ENCODE measurements at regions not wholly inside any gene's neighbourhood (a gene's known extent, or its start where the extent isn't known, plus 50 kb on each side); places are given as distances from the start of the nearest gene placed in this dataset.

DNA sequence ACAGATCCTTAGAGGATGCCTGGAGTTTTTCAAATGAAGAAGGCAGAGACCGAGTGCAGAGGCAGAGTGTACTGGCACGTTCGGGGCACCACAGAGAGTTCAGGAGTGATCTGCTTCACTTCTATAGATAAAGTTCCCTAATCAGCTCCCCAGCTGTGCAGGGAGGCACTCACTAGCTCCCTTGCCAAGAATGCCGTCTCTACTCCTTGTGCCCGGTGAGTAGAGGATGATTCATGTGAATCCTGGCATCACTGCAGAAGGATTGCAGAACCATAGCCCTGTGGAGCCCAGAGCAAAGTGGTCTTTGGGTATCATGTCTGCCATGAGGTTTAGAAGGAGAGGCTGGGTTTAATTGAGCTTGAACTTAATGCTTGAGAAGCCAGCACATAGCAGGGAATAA is 510.1 kb upstream of the RAB6C start:
- Histone ChIP-seq H3K36me3 (ENCODE audit: control insufficient read depth in 2 of 2, extremely low read depth in 1 of 2, insufficient read depth in 2 of 2, low read length in 2 of 2) (no peaks in the 10 kb centered on the region), H3K27me3 (ENCODE audit: control insufficient read depth, extremely low read depth, insufficient read depth, low read length) (no peaks in the 10 kb centered on the region), H2AFZ (ENCODE audit: control insufficient read depth, low read length) (no peak overlapping the region), H3K27ac (ENCODE audit: control insufficient read depth, insufficient read depth, low read length) (no peak overlapping the region), H3K79me2 (ENCODE audit: control insufficient read depth, insufficient read depth, low read length) (no peaks in the 10 kb centered on the region), H3K4me3 (ENCODE audit: control insufficient read depth in 2 of 3, extremely low read depth in 1 of 3, insufficient read depth in 2 of 3, low read depth in 1 of 3, low read length in 3 of 3) (no peak overlapping the region), H3K4me1 (ENCODE audit: control insufficient read depth, extremely low read depth, insufficient read depth, low read length) (no peaks in the 10 kb centered on the region), H3K9me1 (ENCODE audit: control insufficient read depth, extremely low read depth, insufficient read depth, low read length) (no peaks in the 10 kb centered on the region), H3K9me3 (ENCODE audit: control insufficient read depth, low read depth, low read length) (no peaks in the 10 kb centered on the region), H3K4me2 (ENCODE audit: control insufficient read depth, extremely low read depth, insufficient read depth, low read depth, low read length) (no peak overlapping the region), H4K20me1 (ENCODE audit: control insufficient read depth, extremely low read depth, insufficient read depth, low read length) (no peaks in the 10 kb centered on the region), H3K9ac (ENCODE audit: control insufficient read depth, extremely low read depth, insufficient read depth, low read length) (no peak overlapping the region)
- TF ChIP-seq EZH2 (IDR thresholded peaks at IDR 0.05; ENCODE audit: low read length) = no peak
- TF ChIP-seq, protein P1, sequence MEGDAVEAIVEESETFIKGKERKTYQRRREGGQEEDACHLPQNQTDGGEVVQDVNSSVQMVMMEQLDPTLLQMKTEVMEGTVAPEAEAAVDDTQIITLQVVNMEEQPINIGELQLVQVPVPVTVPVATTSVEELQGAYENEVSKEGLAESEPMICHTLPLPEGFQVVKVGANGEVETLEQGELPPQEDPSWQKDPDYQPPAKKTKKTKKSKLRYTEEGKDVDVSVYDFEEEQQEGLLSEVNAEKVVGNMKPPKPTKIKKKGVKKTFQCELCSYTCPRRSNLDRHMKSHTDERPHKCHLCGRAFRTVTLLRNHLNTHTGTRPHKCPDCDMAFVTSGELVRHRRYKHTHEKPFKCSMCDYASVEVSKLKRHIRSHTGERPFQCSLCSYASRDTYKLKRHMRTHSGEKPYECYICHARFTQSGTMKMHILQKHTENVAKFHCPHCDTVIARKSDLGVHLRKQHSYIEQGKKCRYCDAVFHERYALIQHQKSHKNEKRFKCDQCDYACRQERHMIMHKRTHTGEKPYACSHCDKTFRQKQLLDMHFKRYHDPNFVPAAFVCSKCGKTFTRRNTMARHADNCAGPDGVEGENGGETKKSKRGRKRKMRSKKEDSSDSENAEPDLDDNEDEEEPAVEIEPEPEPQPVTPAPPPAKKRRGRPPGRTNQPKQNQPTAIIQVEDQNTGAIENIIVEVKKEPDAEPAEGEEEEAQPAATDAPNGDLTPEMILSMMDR (optimal IDR thresholded peaks at IDR 0.05 in 1 of 3, IDR thresholded peaks at IDR 0.05 in 1 of 3, conservative IDR thresholded peaks at IDR 0.05 in 1 of 3; ENCODE audit: extremely low read depth in 1 of 3, insufficient read depth in 2 of 3, low read length in 3 of 3) = no peak
- dilution Hi-C loops (cut with MboI; ENCODE audit: extremely low pct_ligation_motif_present, low sequenced_read_pairs) = no loop called here
- DNase-seq (ENCODE audit: low read depth, low spot score) (no peak), FAIRE-seq (no peak)

DNA sequence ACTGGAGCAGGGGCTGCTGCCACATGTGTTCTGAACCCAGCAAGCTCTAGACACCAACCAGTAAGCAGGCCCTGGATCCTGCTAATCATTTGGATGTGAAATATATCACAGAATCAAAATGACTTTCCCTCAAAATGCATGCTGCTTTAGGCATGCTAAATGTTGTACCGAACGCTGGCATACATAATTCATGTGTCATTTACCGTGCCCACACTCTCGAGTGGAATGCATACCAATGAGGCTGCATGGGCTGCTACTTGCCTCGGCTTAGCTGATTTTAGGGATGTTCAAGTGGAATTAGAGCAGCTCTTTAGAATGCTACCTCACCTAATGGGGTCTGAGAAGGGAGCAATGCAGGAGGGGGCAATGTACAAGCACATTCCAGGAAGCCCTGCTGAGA is 509.6 kb upstream of the RAB6C start:
- Histone ChIP-seq H3K4me3 (ENCODE audit: control insufficient read depth in 2 of 3, extremely low read depth in 1 of 3, insufficient read depth in 2 of 3, low read depth in 1 of 3, low read length in 3 of 3) (no peak overlapping the region), H3K9me1 (ENCODE audit: control insufficient read depth, extremely low read depth, insufficient read depth, low read length) (no peaks in the 10 kb centered on the region), H3K79me2 (ENCODE audit: control insufficient read depth, insufficient read depth, low read length) (no peaks in the 10 kb centered on the region), H3K4me1 (ENCODE audit: control insufficient read depth, extremely low read depth, insufficient read depth, low read length) (no peaks in the 10 kb centered on the region), H3K9me3 (ENCODE audit: control insufficient read depth, low read depth, low read length) (no peaks in the 10 kb centered on the region), H3K27me3 (ENCODE audit: control insufficient read depth, extremely low read depth, insufficient read depth, low read length) (no peaks in the 10 kb centered on the region), H4K20me1 (ENCODE audit: control insufficient read depth, extremely low read depth, insufficient read depth, low read length) (no peaks in the 10 kb centered on the region), H3K9ac (ENCODE audit: control insufficient read depth, extremely low read depth, insufficient read depth, low read length) (no peak overlapping the region), H3K27ac (ENCODE audit: control insufficient read depth, insufficient read depth, low read length) (no peak overlapping the region), H3K4me2 (ENCODE audit: control insufficient read depth, extremely low read depth, insufficient read depth, low read depth, low read length) (no peak overlapping the region), H2AFZ (ENCODE audit: control insufficient read depth, low read length) (no peak overlapping the region), H3K36me3 (ENCODE audit: control insufficient read depth in 2 of 2, extremely low read depth in 1 of 2, insufficient read depth in 2 of 2, low read length in 2 of 2) (no peaks in the 10 kb centered on the region)
- dilution Hi-C loops (cut with MboI; ENCODE audit: extremely low pct_ligation_motif_present, low sequenced_read_pairs) = no loop called here
- DNase-seq (ENCODE audit: low read depth, low spot score) (no peak), FAIRE-seq (no peak)
- no peak for TF ChIP-seq EZH2 (IDR thresholded peaks at IDR 0.05; ENCODE audit: low read length)

DNA sequence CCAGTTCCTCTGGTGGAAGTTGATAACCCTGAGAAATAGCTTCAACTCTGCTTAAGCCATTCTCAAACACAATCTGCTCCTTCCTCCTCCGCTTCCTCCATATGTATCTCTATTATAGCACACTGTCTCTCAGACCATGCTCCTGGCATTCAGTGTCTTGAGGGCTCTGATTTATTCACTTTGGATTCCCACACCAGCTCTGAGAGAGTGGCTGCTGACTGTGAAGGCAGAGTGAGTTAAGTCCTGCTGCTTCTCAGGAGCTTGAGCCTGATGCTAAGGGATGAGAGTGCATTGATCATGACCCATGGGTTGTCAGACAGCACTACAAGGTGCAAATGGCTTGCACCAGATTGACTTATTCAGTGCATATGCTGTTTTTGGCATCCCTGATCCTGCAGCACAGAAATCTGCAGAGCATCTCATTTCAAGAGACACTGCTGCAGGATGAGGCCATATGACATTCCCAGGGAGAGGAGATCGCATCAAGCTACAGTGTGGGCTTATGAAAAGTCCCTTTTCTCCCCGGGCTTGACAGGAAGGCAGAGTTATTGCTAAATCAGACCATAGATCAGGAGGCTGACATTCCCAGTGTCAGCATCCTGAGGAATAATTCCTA is 500.5 kb upstream of the RAB6C start:
- Histone ChIP-seq H3K4me3 (ENCODE audit: control insufficient read depth in 2 of 3, extremely low read depth in 1 of 3, insufficient read depth in 2 of 3, low read depth in 1 of 3, low read length in 3 of 3) (no peak overlapping the region), H3K9ac (ENCODE audit: control insufficient read depth, extremely low read depth, insufficient read depth, low read length) (no peak overlapping the region), H3K9me3 (ENCODE audit: control insufficient read depth, low read depth, low read length) (no peaks in the 10 kb centered on the region), H3K36me3 (ENCODE audit: control insufficient read depth in 2 of 2, extremely low read depth in 1 of 2, insufficient read depth in 2 of 2, low read length in 2 of 2) (no peaks in the 10 kb centered on the region), H3K27me3 (ENCODE audit: control insufficient read depth, extremely low read depth, insufficient read depth, low read length) (no peaks in the 10 kb centered on the region), H3K4me2 (ENCODE audit: control insufficient read depth, extremely low read depth, insufficient read depth, low read depth, low read length) (no peak overlapping the region), H4K20me1 (ENCODE audit: control insufficient read depth, extremely low read depth, insufficient read depth, low read length) (no peaks in the 10 kb centered on the region), H3K79me2 (ENCODE audit: control insufficient read depth, insufficient read depth, low read length) (no peaks in the 10 kb centered on the region), H2AFZ (ENCODE audit: control insufficient read depth, low read length) (no peak overlapping the region), H3K27ac (ENCODE audit: control insufficient read depth, insufficient read depth, low read length) (no peak overlapping the region), H3K9me1 (ENCODE audit: control insufficient read depth, extremely low read depth, insufficient read depth, low read length) (no peaks in the 10 kb centered on the region), H3K4me1 (ENCODE audit: control insufficient read depth, extremely low read depth, insufficient read depth, low read length) (no peaks in the 10 kb centered on the region)
- dilution Hi-C loops (cut with MboI; ENCODE audit: extremely low pct_ligation_motif_present, low sequenced_read_pairs) = no loop called here
- DNase-seq (ENCODE audit: low read depth, low spot score) (no peak), FAIRE-seq (no peak)
- TF ChIP-seq, protein P1 (optimal IDR thresholded peaks at IDR 0.05 in 1 of 3, IDR thresholded peaks at IDR 0.05 in 1 of 3, conservative IDR thresholded peaks at IDR 0.05 in 1 of 3; ENCODE audit: extremely low read depth in 1 of 3, insufficient read depth in 2 of 3, low read length in 3 of 3) = no peak
- TF ChIP-seq EZH2 (IDR thresholded peaks at IDR 0.05; ENCODE audit: low read length) = no peak
